NCI-H2107 treated with DMSO at 0.1 percent for 48 hours (cell line): ENCODE measurements at regions not wholly inside any gene's neighbourhood (a gene's known extent, or its start where the extent isn't known, plus 50 kb on each side); places are given as distances from the start of the nearest gene placed in this dataset.
"Not testable (repeated sequence)": the region's sequence is repeated elsewhere in the genome, so short reads cannot be mapped to it uniquely, and the experiment has no call there.

Source experiments
- DNase-seq: peaks from one replicate; lab custom pipeline; 2025; ENCODE audit not compliant: unreplicated experiment; lab: John Stamatoyannopoulos, UW

- no peak for DNase-seq
Observed at GRCh38 chr13:37313372-37313771, 207.9 kb upstream of the CSNK1A1L start.

- no peak for DNase-seq
Observed at GRCh38 chr13:37306778-37307544, 201.5 kb upstream of the CSNK1A1L start.

- DNase-seq, result no peak
Observed at GRCh38 chr13:37303606-37304005, 198.1 kb upstream of the CSNK1A1L start.

GRCh38 chr13:37302686-37303085 lies 197.2 kb upstream of the CSNK1A1L start:
- no peak for DNase-seq

- DNase-seq, result no peak
Observed at GRCh38 chr13:37295573-37295972, 190.1 kb upstream of the CSNK1A1L start.

- DNase-seq, result no peak
Observed at GRCh38 chr13:37295071-37295470, 189.6 kb upstream of the CSNK1A1L start.

GRCh38 chr13:37294472-37294871 lies 189.0 kb upstream of the CSNK1A1L start:
- no peak for DNase-seq

- DNase-seq, result no peak
Observed at GRCh38 chr13:37293295-37293694, 187.8 kb upstream of the CSNK1A1L start.

GRCh38 chr13:37290716-37291505 lies 185.4 kb upstream of the CSNK1A1L start:
- DNase-seq, result no peak

GRCh38 chr13:37289212-37289935 lies 183.9 kb upstream of the CSNK1A1L start:
- no peak for DNase-seq

GRCh38 chr13:37288057-37288720 lies 182.7 kb upstream of the CSNK1A1L start:
- DNase-seq, result no peak

- not testable (repeated sequence) for DNase-seq
Observed at GRCh38 chr13:37280231-37280630, 174.8 kb upstream of the CSNK1A1L start.

GRCh38 chr13:37277435-37278144 lies 172.1 kb upstream of the CSNK1A1L start:
- DNase-seq, result no peak

- no peak for DNase-seq
Observed at GRCh38 chr13:37277007-37277406, 171.5 kb upstream of the CSNK1A1L start.

GRCh38 chr13:37274569-37275497 lies 169.4 kb upstream of the CSNK1A1L start:
- DNase-seq, result no peak

GRCh38 chr13:37273836-37274235 lies 168.4 kb upstream of the CSNK1A1L start:
- DNase-seq, result no peak

GRCh38 chr13:37270226-37271001 lies 164.9 kb upstream of the CSNK1A1L start:
- no peak for DNase-seq

- no peak for DNase-seq
Observed at GRCh38 chr13:37263871-37264270, 158.4 kb upstream of the CSNK1A1L start.

- no peak for DNase-seq
Observed at GRCh38 chr13:37257706-37258105, 152.2 kb upstream of the CSNK1A1L start.
